ENCODE measurements at regions not wholly inside any gene's neighbourhood (a gene's known extent, or its start where the extent isn't known, plus 50 kb on each side); places are given as distances from the start of the nearest gene placed in this dataset.
A peak's percentile ranks its signal among the peaks of the same experiment; 100 is the strongest.
"Not testable (repeated sequence)": the region's sequence is repeated elsewhere in the genome, so short reads cannot be mapped to it uniquely, and the experiment has no call there.

DNA sequence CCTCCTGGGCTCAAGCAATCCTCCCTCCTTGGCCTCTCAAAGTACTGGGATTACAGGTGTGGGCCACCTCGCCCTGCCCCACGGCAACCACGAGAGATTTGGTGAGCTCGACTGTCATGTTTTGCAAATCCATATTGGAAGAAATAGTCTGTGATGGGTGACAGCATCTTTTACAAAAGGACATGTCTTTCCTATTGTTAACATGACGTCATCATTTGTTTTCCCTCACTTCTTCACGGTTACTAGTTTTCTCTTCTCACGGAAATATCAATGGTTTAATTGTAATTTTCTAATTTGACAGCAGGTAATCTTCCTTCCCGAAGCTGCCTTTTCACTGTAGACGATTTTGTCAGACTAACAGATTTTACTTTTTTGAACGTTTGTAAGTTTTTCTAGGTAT lies 110.8 kb upstream of the GREM2 start:
- DNase-seq (ENCODE audit: low spot score): no peak

DNA sequence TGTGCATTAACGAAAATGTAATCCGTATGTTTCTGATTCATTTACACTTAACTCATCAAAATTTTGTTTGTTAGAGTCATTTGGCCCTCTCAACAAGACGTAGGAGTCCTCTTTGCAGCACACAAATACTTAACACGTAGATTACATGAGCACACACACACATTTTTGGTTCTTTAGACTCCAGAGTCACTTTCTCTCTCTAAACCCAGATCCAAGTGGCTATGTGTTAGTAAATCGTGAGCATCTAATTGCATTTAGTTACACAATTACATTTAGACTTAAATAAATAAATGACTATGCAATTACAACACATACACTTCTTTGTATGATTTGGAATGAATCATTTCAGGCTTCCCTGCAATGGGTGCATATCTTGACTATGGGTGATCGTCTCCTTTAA lies 109.0 kb upstream of the GREM2 start:
- no peak for DNase-seq (ENCODE audit: low spot score)

DNA sequence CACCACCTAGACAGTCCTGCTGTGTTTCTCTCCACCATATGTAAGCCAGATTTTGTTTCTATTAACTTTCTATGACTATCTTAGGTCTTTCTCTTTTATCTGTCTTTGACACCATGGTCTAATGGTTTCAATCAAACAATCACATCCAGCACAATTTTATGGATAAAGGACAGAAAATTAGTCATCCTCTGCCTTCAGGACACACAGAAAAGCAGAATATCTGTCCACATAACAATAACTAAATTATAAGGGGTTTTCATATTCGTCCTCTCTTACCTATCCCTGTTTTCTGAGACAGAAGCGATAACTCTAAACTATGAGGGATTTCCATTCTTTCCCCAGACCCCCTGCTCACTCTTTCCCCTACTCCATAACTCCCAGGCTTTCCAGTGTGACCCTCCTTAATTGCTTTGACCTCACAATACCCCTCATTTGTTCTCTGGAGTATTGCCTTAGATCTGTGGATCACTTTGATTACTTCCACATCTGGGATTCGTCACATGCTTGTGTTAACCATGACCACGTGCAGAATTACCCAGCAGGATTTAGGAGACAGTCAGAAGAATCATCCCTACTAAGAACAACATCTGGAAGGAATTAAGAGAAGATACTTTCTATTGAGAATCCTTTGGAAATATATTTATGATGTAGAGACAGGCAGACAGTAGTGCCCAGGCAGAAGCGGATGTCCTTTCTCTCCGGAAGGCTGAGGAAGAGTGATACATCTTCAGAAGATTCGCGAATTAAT lies 108.2 kb upstream of the GREM2 start:
- no peak for DNase-seq (ENCODE audit: low spot score)

DNA sequence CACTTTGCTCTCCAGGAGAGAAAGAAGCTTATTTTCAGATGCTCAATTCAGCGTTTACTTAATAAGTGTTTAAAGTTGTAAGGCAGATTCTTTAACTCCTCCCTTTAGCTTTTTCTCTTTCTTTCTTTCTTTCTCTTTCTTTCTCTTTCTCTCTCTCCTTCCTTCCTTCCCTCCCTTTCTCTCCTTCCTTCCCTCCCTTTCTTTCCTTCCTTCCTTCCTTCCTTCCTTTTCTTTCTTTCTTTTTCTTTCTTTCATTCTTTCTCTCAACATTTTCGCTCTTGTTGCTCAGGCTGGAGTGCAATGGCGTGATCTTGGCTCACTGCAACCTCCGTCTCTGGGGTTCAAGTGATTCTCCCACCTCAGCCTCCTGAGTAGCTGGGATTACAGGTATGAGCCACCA lies 104.6 kb upstream of the GREM2 start:
- DNase-seq (ENCODE audit: low spot score): not testable (repeated sequence)

DNA sequence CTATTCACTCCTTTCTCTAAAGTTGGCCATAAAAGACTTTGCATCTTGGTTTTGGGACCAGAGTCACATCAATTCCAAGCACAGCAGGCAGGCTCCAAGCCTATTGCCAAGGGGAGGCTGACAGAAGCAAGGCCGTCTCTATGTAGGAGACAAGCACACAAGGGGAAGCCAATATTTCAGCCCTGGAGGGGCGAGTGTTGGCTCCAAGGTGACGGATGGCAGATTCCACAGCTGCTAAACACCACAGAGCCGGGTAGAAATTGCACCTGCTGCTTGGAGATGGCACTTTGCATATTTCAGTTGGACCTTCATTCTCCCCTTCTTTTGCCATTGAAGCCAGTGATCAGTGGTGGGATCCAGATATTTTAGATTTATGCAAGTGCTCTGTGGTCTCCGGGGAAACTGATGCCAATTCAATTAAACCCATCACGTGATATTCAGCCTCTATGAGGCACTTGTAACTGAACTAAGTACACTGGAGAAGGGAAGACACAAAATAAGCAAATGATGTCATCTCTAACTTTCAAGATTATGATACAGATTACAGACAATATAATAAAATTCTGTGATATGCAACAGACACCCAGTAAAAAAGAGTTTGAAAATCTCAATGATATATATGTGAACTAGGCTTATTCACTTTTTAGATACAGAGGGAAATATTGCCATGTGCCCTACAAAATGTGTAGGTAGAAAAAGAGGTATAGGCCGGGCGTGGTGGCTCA lies 102.8 kb upstream of the GREM2 start:
- DNase-seq (ENCODE audit: low spot score): no peak

DNA sequence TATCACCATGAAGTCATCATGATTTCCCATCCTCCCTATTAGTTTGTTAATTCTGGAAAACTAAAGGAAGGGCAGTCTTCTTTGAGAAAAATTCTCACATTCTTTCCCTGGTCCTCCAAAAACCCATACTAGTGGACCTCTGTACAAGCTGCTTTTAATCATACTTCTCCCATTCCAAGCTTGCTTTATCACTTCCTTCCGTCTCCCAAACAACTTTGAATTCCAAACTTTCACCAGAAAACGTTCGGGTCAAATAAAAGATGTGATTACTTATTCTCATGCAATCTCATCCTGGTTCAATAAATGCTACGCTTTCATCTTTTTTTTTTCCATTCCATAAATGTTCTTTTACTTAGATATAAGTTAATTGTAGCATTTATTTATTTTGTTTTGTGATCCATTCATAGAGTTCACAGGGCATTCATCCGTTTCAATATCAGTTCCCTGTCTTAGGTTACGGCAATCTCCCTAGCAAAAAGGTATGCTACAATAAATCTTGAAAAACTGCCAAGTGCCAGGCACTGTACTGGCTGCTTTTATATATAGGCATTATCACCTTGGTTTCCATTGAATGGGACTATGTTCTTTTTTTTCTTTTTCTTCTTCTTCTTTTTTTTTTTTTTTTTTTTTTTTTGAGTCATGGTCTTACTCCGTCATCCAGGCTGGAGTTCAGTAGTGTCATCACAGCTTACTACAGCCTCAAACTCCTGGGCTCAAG lies 100.2 kb upstream of the GREM2 start:
- DNase-seq (ENCODE audit: low spot score): no peak

DNA sequence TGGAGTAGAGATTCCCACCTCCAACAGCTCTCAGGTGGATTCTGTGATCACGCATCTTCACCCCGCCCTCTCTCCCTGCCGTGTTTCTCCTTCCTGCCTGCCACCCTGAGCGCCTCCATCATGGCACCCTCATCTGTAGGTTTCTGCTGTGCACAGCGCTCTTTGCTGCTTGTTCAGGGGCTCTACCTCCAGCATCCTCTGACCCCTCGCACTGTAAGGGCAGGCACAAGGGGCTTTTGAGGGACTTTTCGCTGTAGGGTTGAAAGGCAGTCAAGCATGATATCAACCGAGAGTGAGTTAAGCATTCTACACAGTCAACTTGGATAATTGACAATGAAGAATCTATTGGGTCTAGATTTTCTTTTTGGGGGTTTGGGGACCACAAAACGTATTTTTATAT lies 99.1 kb upstream of the GREM2 start:
- DNase-seq (ENCODE audit: low spot score): no peak

DNA sequence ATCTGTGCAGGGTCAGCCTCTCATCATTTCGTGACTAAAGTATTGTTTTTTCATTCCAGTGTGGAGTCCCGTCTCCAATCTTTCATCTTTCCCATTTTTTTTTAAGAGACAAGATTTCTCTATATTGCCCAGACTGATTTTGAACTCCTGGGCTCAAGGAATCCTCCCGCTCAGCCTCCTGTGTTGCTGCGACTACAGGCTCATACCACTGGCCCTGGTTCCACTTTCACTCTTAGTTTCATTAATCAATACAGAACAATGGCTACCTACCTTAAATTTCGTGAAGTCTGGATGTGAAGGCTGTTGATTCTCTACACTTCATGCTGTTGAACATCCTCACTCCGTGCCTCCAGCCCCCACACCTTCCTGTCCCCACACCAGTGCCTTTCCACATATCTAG lies 97.7 kb upstream of the GREM2 start:
- DNase-seq (ENCODE audit: low spot score): no peak

DNA sequence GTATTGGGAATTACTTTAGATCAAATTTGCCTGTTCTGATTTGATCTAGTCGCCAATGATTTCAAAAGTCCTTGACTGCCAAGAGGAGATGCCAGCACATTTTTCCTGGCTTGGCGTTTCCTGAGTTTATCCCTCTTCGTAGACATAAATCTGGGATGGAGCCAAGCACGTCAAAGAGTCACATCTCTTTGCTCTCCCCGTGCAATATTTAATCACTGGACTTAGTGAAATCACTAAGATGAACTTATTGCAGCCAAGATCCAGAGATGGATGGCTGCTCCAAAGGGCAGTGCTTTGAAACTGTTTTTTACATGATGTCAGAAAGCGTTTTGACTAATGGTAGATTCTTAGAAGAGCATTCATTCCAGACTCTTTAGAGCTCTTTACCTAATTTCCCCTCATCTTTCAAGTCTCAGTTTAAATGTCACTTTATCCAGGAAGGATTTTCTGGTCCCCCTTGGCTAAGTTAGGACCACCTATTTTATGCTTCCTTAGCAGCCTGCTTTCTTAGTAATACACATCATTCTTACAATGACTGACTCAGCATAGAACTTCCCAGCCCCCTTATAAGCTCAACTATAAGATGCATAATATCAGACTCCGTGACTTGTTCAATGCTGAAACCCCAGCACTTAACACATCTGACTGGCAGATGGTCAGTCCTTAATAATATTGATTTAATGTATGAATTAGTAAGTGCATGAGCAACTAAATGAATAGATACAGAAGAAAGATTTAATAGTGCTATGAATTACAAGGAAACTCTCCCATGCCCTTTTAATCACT lies 94.4 kb upstream of the GREM2 start:
- no peak for DNase-seq (ENCODE audit: low spot score)

DNA sequence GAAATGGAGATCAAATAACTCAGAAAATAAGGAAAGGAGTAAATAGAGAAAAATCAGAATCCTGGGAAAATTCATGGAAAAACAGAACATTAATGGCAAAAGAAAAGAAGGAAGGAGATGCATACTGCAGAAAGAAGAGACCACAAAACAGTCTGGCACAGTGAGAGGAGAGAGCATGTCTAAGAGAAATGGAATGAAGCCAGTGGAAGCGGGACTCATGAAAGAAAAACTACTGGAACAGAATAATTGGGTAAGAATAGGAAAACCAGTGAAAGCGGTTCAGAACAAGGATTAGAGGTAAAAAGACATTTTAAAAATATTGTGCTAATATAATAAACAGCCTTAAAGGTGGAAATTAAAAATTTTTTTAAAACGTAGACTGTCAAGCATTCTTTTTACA lies 93.6 kb upstream of the GREM2 start:
- DNase-seq (ENCODE audit: low spot score): no peak

DNA sequence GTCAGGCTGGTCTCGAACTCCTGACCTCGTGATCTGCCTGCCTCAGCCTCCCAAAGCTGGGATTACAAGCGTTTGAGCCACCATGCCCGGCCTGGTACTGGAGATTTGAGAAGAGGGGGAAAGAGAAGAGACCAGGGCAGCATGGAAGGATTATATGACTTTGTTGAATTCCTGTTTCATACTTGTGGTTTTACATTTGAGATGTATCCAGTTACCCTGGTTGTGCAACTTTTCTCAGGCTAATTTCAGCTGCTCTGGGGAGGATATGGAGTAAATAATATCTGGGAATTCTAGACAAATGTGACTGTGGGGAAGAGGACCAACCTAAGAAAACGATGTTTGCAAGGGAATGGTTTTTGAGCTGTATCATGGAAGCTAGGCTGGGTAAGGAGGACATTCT lies 89.5 kb upstream of the GREM2 start:
- DNase-seq (ENCODE audit: low spot score): no peak

DNA sequence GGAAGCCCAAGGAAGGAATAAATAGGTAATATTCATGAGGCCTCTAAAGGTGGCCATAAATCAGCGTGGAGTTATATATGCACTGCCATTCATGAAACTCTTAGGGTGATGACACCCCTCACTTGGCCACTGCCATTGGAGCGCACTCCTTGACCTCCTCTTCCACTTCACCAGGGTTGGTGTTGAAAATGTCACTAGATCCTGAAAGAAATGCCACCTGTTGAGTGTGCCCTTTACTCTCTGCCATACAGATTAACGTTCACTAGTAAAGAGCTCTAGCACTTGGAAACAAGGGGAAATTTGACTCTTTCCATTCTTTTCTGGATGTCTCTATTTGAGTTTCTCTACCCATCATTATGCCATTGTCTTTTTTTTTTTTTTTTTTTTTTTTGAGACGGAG lies 83.5 kb upstream of the GREM2 start:
- no peak for DNase-seq (ENCODE audit: low spot score)

DNA sequence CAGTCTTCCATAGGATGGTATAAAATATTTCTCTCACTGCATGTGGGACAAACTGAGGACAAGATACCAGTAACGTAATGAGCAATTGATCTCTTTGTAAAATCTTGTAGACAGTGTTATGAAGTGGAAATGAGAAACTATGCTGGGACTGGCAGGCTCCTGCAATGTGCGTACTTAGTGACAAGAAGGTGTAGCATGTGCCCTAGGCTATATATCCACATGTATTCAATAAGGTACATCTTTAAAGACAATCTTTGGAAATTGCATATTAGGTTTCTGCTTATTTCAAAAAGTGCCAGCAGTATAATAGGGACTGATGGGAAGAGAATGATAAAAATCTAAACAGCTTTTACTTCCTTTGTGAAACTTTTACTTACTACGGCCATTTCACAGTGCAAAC lies 81.9 kb upstream of the GREM2 start:
- no peak for DNase-seq (ENCODE audit: low spot score)

DNA sequence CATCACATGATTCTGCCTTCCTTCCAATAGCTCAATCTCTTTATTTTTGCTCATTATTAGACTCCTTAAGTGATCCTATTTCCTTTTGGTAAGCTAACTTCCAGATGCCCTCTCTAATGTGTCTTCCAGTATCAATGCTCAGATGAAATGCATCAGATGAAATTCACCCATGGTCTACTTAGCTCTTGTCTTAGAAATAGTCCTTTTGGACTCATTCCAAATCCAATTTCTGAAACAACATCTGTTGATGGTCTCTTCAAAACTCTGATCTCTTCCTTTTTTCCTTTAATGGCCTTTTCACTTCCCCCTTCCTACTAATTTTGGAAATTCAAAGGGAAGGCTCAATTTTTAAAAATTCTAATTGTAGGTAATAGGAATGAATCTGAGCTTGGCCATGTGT lies 81.1 kb upstream of the GREM2 start:
- no peak for DNase-seq (ENCODE audit: low spot score)

DNA sequence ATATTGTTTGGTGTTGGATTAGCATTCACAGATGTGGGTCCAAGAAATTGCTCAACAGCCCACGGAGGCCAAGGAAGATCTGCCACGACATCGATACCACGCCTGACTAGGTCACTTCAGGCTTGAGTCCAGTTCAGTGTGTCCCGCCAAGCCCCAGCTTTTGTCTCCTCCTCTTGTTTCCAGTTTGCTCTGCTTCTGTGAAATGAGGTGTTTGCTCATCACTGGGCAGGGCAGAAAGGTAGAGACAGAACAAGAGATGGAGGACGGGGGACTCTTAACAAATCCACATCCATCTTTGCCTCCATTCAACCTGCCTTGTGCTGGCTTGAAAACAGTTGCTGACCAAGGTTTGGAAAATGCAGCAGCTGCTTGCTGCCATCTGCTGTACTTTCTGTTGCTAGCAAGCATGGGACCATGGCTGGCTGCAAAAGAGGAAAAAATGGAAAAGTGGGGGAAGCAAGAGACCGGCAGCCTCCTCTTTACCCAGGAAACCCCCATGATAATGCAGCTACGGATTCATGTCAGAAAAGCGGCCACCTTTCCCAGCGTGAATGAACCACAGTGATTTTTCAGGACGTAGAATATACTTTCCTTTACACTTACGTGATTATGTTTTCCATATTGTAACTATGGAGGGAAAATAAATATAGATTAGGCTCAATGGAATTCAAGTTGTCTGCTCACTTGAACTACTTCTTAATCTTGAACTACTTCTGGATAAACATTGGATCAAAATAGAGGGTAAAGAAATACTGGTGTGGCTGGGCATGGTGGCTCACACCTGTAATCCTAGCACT lies 80.2 kb upstream of the GREM2 start:
- DNase-seq (ENCODE audit: low spot score): peak; percentile 2

DNA sequence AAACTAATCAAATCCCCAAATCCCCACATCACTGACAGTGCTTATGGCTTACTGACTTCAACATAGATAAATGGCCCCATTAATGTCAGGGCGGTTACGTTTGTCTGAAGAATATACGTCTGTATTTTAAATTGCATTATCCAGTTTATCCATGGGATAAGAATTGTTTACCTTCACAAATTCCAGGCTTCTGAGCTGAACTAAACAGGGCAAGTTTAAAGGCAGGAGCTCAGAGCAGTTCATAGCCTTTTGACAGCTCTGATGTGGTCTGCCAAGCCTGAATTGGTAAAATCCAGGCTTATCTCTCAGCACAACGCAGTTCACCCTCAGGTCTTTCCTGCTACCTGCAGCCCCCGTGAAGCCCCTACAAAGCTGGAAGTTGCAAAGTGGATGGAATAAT lies 79.5 kb upstream of the GREM2 start:
- no peak for DNase-seq (ENCODE audit: low spot score)

DNA sequence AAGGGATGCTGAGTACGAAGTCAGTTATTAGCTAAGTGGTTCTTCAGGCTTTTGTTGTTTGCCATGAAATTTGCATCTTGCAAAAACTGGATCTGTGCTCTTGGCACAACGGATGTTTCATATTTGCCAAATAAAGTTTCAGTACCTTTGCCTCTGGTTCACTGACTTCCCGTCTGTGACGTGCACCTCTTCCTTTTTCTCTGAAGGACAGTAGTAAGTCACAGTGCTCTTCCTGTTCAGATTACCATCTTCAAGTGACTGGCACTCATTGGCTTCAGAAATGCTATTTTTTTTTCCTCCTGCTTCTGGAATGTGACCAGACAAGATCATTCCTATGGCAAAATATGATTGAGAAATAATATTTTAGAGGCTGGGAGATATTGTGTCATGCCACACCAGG lies 75.9 kb upstream of the GREM2 start:
- DNase-seq (ENCODE audit: low spot score): peak; percentile 15

DNA sequence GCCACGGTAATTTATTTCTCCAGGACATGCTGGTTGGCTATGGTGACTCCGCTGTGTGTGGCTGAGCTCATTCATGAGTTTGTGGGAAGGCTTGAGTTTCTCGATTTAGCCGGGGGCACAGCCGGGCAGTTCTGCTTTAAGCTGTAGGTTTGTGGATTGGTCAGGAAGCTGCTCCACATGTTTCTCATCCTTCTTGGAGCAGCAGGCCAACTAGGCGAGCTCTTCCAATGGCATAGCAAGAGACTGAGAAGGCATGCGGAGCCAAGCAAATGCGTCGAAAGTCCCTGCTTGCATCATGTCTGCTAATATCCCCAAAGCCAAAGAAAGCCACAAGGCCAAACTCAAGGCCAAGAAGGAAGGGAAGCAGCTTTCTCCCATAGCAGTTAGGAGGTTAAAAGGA lies 71.6 kb upstream of the GREM2 start:
- DNase-seq (ENCODE audit: low spot score): no peak

DNA sequence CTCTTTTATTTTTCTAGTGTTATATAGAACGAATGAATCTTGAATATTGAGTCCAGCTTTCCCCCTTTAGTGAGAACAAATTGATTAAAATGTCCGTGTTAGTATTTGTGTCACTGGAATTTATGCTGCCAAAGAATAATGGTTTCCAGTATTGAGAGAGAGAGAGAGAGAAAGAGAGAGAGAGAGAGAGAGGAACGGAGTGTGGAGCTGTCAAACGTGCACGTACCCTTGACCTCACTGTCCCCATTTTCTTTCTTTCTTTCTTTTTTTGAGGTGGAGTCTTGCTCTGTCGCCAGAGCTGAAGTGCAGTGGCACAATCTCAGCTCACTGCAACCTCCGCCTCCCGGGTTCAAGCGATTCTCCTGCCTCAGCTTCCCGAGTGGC lies 70.9 kb upstream of the GREM2 start:
- DNase-seq (ENCODE audit: low spot score): no peak

DNA sequence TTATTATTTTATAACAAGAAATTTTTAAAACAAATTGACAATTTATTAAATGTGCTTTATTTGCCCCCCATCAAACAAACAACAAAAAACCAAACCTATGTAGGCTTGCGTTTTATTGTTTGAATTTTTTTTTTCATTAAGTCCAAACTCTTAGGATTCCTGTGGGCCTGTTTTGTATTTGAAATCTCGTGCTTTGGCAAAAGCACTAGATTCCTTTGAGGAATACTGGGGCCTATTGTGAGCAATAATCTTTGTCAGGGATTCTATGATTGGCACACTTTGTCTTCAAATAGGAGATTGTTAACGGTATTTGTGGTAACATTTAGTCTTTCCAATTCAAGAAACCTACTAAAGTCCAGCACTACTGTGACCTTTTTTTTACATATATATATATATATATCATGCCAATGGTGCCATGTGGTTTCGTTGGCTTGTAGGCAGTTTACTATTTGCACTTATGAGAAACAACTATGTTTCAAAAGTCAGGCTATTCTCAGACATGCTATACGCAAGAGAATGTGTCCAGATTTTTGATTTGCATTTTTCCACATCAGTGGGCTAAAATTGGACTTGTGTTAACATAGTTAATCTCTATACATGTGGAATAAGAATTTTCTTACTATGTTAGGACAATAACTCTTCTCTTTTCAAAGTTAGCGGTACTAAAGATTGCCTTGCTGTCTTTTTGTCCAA lies 70.4 kb upstream of the GREM2 start:
- DNase-seq (ENCODE audit: low spot score): no peak

Measured in activated CD4-positive, alpha-beta T cell treated with anti-CD3 and anti-CD28 coated beads, Interleukin-2, Interleukin-4, amounts not matched to agents 100 ng/mL and 50 ng/mL, durations not matched to agents 16 hours and 8 hours (primary cell).